Ovary (tissue), 3 donors: ENCODE measurements at regions not wholly inside any gene's neighbourhood (a gene's known extent, or its start where the extent isn't known, plus 50 kb on each side); places are given as distances from the start of the nearest gene placed in this dataset.

Source experiments
- CTCF ChIP-seq, 3 donors: fragments of 450-650 bp in 2 of 3; fragments of 200-600 bp in 1 of 3; IDR thresholded peaks; one replicate each; pipeline versions ENCODE4 v1.5.1 to v1.8.0; 2016 to 2022; ENCODE audit warnings: antibody characterized with exemption in 3 of 3, mild to moderate bottlenecking in 1 of 3
- POLR2A ChIP-seq: fragments of 450-650 bp; IDR thresholded peaks from one replicate; pipeline ENCODE4 v1.6.1; 2017; ENCODE audit warnings: antibody characterized with exemption, mild to moderate bottlenecking, moderate library complexity
- donor health status: DM: no; HTN: no; CAD: no.

GRCh38 chr2:186319105-186319504 is 167.0 kb upstream of the ZC3H15 start:
- TF ChIP-seq CTCF (IDR thresholded peaks at IDR 0.05) (no peak), POLR2A (no peak)
